NCI-H1105 treated with DMSO at 0.1 percent for 48 hours (cell line): ENCODE measurements at regions not wholly inside any gene's neighbourhood (a gene's known extent, or its start where the extent isn't known, plus 50 kb on each side); places are given as distances from the start of the nearest gene placed in this dataset.

ENCODE experiments used
- DNase-seq: peaks from one replicate; lab custom pipeline; 2025; lab: John Stamatoyannopoulos, UW

DNA sequence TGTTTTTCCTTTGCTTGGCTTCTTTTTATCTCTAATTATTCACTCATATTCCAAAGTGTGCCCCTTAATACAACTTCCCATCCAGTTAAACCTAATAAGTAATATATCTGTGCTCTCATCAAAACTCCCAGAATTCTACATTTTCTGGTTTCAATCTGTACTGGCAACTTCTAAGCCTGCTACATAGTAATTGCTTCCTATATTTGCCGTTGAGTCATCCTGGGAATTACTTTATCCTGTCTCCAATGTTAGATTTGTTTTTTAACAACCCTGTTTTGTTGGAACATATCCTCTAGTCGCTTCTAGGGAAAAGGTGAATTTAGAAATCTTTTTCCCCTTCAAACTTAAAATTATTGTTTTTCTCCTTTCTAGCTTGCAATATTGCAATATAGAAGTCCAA is 620.5 kb upstream of the PKN2 start:
- DNase-seq, result no peak

DNA sequence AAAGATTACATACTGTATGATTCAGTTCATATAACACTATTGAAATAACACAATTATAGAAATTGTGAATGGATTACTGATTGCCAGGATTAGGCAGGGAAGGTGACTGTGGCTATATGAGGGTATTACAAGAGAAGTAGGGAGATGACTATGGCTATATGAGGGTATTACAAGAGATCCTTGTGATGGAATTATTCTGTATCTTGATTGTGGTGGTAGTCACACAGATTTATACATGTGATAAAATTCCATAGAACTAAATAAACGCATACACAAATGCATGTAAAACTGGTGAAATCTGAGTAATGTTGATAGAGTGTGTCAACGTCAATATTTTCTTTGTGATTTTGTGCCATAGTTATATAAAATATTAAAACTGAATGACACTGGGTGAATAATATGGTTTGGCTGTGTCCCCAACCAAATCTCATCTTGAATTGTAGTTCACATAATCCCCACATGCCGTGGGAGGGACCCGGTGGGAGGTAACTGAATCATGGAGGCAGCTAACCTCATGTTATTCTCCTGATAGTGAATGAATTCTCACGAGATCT is 615.6 kb upstream of the PKN2 start:
- no peak for DNase-seq

DNA sequence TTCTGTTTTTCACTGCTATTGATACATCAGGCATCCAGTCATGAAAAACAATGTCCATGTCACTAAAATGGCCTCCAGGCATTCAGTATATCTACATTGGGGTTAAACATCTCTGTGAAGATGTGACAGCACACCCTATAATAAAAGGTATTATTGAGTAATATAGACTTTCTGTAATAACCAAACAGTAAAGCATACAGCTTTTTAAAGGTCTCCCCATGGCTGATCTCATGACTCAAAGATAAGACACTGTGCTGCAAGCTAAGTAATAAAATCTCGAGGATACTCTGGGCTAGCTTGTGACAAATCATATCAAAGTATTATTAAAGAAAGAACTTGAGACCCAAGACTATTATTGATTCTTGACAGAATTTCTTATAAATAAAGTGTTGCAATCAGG is 613.1 kb upstream of the PKN2 start:
- DNase-seq, result no peak

DNA sequence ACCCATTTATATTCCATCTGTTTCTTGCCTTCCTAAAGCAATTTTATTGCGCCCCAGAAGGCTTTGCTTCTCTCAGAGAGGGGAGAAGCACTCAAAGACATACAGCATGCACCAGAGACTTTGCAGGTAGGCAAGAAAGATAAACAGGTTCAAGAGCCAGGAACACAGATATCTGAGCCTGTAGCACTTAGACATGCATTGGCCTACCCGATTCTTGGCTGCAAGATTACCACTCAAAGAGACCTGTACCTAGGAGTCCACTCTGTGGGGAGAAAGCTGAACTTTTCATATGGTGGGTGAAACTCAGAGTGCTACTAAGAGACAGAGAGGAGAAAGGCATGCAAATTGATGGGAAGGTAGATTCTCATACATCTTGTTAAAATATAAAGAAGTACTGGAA is 609.4 kb upstream of the PKN2 start:
- no peak for DNase-seq

DNA sequence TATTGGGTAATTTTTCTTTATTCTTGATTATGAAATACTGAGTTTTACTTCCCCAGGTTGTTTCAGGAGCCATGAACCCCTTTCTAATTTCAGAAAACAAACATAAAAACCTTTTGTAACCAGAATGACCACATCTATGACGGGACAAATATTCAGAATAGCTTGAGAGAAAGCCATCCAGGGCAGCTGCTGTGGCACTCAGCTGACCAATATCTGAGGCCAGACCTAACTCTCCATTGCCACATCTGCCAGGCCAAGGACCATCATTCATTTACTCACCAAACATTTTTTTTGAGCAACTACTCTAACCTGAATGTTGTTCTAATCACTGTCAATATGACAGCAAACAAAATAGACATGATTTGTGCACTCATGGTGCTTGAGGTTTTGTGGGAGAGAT is 608.3 kb upstream of the PKN2 start:
- DNase-seq, result no peak

DNA sequence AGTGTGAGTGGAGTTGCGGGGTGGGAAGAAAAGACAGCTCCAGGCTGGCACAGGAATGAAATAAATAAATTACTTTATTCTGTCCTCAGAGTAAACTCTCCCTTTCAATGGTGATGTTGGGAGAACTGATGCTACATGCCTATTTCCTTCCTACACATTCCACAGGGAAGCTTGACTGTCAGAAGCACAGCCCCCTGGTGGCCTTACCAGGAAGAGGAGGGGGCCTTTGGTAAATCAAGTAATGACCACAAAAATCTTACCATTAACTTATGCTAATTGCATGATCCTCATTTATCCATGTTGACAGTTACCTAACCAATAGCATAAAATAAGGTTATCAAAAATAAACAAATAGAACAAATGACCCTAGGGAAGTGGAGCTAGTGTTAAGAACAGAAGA is 605.0 kb upstream of the PKN2 start:
- no peak for DNase-seq

DNA sequence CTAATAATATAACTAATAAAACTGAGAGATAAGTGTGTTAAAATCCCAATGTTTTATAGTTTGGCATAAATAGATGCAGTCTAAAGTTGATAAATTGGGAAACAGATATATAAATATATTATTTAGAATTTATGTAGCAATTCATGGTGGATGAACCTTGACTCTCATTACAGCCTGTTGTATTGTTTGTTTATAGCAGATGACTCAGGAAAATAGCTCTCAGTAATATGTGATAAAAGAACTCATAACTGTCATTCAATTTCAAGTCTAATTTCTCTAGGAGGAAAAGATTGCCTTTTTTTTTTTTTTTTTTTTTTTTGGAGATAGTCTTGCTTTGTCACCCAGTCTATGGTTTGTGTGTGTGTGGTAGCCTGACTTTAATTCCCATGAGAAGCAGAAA is 603.2 kb upstream of the PKN2 start:
- no peak for DNase-seq

DNA sequence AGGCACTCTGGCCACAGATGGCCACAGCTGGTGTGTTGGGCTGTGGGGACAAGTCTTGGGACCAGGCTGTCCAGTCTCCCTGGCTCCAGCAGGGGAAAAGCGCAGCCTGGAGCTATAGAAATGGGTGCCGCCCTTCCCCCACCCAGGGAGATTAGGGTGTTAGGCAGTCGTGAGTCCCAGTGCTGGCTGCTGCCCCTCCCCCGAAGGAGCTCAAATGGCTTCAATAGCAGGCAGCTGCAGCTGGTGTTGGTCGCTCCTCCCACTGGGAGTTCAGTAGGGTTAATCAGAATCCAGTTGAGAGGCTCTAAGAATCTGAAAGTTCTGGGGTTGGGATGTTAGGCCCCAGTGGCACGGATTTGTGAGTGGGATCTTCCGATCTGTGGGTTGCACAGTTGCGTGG is 595.6 kb upstream of the PKN2 start:
- no peak for DNase-seq

DNA sequence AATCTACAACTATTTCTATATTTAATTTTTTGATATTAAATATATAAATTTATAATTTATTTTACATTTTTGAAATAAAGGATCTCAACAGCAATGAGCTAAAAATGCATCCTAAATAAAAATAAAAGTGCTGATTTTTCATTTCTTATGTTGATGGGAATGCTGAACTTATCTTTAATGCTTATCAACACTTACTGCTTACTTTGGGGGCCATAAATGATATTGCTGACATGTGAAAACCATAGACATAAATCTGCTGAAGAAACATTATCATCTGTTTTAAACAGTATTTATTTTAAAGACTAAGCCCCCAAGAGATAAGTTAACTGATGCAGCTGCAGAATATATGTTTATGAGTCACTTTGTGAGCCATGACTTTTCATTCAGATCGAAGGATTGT is 594.1 kb upstream of the PKN2 start:
- DNase-seq, result no peak

DNA sequence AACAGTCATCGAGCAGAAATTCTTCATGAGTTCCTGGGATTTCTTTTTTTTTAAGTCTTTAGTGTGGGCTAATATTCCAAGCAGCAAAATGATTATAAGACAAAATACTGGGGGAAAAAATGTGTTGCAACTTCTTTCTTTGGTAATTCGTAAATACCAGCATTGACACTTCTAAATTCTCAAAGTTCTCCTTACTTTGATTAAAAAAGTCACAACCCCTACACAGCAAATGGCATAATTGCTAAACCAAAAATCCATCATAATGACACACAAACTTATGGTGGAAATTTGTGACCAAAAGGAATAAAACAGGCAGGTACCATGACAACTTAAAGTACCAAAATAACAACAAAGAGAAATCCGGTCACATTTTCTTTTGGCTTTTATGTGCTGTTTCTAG is 585.2 kb upstream of the PKN2 start:
- DNase-seq, result no peak

DNA sequence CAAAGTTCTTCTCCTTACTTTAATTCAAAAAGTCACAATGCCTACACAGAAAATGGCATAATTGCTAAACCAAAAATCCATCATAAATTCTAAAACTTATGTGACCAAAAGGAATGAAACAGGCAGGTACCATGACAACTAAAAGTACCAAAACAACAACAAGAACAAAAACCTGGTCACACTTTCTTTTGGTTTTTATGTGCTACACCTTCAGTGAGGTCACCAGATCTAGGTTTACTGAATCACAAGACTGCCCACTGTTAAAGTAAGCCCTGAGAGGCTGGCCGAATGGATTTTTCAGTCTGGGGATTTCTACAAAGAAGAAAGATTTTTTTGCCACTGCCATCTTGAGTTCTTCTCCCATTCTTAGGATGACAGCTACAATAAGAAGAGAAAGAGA is 583.0 kb upstream of the PKN2 start:
- DNase-seq, result no peak

DNA sequence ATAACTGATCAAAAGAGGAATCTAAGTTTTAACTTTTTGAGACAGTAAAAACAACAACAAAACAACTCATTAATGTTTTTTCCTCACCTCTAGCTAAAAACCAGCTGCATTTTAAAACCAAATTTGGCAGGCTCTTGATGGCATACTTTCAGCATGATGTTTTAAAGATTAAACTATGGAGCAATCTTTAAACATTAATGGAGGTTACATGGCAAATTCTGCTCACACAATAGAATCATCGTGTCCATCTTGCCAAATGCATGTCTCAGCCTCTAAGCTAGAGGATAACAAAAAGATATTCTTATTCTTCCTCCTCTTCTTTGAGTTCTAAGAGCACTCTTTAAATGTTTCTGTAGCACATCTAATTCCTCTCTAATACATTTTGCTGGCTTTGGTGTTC is 579.8 kb upstream of the PKN2 start:
- no peak for DNase-seq

DNA sequence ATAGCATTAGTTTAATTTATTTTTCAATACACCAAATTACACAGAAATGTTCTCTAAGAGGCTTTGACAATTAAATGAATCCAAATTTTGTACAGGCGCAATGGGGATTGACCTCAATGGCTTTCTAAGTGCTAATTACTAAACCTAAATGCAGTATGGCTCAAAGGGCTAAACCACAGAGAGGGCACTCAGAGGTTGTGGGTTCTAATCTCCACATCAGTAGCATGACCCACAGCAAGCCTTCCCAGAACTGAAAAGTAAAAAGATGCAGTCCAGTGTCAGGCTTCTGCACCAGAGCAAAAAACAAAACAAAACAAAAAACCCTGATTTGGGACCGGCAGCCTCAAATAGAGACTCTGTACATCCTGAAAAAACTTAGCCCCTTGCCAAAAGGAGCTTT is 579.2 kb upstream of the PKN2 start:
- no peak for DNase-seq

DNA sequence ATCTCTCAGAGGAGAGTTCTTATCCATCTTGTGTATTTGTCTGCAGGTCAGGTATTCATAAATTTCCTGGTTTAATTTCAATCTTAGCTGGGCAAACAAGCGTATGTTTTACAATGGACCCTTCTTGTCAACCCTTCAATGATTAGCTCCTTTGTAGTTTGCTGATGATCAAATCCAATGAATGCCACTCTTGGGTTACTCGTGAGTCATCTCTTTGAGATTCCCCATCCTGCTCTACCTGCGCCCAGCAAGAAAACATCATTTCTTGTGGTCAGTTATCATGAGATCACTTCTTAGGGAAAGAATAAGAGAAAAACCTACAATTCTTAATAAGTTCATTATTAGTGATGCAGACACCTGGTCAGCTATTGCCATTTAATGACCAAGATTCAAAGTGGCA is 572.3 kb upstream of the PKN2 start:
- DNase-seq, result no peak

DNA sequence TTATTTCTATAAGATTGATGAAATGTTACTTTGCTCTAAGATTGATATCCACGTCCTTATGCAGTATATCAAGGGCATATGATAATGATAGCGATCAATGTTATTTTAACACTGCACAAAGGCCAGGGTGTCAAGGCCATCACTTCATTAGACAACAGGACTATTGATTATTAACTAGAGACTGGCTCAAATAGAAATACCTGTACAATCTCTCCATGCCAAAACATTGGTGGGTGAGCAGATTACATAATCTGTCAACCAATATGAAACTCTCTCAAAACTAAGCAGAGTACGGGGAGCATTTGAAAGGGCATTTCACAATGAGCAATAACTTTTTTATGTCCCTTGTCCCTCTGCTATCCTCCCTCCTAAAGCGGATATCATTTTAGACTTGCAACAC is 566.5 kb upstream of the PKN2 start:
- DNase-seq, result no peak

DNA sequence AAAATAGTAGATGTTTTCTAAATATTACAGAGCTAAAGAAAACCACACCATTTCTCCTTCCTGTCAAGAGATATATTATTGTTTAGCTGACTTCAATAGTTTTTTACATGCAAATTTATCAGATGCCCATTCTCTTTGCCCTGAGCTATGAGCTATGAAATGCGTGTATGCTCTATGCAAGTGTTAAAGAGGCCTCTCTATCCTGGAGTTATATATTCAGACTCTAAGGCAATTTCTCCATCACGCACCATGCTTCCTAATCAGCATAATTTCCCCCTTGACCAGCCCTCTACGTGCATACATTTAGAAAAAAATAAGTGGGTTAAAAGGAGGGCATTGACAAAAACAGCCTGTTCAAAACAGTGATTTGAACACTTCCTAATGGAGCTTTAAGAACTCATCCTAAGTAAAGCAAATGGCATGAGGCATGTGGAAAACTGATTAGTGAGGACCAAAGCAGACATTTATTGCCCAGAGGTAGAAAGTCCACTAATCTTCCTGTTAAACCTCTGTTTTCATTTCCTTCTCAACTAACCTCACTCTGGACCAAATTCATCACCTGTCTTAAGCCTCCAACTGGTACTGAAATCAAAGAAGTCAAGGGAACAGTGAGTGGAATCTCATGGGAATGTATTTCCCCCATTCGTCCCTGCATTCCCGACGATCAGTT is 565.8 kb upstream of the PKN2 start:
- no peak for DNase-seq

DNA sequence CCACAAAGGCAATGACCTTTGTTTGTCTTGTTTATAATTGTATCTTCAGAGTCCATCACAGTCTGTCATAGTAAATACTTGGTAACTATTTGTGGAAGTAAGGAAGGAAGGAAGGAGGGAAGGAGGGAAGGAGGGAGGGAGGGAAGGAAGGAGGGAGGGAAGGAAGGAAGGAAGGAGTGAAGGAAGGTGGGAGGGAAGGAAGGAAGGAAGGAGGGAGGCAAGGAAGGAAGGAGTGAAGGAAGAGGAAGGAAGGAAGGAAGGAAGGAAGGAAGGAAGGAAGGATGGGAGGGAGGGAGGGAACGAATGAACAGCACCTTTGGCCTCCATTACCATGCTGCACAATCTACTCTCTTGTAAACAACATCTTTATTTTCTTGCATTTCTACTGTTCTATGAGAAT is 559.5 kb upstream of the PKN2 start:
- DNase-seq, result no peak

DNA sequence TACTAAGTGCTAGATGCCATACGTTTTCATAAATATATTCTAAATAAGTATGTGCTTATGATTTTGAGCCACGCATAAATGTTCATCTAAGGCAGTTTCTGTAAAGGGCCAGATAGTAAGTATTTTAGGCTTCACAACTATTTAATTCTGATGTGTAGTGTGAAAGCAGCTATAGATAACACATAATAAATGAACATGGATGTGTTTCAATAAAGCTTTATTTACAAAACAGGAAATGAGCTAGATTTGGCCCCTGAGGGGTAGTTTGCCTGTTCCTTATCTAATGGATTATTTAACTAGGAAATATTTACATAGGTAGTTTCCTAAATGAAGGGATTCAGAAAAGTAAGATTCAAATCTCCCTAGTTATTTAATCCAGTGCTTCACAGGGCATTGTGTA is 557.6 kb upstream of the PKN2 start:
- no peak for DNase-seq

DNA sequence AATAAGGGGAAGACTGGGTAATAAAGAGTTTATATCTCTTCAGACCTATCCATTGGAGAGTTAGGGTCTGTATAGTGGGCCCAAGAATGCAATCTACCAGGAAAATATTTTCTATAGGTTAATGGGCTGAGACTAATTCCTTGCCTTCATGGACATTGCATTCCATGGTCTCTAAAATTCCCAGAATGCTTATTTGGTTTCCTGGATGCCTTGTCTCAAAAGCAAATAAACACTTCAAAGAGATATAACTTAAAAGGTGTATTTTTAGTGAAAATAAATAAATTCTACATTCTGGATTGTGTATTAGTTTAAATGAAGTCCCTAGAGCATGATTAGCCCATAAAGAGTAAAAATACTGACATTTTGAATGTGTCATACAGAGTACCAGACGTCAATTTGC is 550.1 kb upstream of the PKN2 start:
- no peak for DNase-seq

DNA sequence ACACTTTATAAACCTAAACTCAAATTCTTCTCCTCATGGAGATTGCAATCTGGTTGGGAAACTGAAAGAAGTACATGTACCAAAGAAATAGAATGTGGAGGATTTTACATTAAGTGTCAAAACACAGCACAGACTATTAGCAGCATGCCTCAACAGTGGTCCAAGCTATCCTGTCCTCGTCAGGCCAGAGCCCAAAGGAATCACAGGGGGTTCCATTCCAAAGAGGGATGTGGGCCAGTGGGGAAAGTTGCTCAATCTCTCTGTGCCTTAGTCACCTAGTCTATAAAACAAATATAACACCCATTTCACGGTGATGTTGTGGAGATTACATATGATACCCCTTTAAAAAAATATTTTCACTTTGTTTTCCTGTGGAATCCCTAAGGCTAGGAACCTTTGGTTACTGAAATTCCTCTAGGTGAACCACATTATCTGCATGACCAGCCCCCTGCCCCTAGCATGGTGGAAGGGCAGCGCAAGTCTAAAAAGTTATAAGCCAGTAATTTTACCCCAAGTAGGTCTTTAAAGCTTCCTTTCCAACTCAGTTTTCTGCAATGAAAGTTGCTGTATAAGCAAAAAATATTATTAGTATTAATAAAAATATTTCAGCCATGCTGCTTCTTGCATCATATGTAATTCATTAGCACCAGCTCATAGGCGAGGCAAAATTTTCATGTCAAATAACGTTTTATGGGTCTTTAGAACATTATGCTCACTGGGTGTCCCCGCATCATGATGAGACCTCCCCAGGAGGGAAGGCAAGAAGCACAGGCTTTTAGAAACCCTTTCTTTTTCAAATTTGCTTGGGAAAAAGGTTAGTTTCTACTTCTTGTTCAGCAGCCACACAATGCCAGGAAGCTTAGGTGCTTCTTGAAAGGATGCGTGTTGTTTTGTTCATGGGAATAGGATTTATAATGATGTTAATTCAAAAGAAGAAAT is 548.8 kb upstream of the PKN2 start:
- no peak for DNase-seq

DNA sequence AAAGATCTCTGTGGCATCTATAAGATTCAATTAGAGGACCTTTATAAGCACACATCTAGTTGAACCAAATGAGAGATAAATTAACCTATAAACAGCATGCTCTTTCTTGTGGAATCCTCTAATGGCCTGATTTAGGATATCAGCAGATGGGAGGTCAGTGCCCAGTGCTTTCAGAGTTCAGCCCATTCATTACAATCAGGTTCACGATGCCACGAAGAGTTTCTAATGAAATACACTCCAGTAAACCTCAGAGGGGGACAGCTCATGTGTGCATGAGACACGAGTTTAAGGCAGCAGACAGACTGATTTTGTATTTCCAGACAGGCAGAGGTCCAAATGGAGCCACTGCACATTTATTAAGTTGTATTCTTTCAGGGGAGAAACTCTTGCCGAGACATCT is 544.4 kb upstream of the PKN2 start:
- no peak for DNase-seq

DNA sequence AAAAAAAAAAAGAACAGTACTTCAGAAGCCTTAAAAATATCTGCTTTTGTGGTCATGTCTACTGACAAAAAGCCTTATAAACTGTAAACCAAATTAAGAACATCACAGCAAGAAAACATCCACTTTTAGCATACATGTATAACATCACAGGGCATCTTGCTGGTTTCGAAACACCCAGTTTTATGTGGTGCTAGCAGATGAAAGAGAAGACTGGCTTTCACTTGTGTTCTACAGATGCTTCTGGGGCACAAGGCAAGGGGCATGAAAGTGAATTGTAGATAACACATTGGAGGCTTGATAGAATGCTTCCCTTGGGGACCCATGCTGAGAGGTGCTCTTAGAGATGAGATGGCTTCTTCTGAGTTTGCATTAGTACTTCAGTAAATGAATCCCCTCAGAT is 543.7 kb upstream of the PKN2 start:
- DNase-seq, result no peak

DNA sequence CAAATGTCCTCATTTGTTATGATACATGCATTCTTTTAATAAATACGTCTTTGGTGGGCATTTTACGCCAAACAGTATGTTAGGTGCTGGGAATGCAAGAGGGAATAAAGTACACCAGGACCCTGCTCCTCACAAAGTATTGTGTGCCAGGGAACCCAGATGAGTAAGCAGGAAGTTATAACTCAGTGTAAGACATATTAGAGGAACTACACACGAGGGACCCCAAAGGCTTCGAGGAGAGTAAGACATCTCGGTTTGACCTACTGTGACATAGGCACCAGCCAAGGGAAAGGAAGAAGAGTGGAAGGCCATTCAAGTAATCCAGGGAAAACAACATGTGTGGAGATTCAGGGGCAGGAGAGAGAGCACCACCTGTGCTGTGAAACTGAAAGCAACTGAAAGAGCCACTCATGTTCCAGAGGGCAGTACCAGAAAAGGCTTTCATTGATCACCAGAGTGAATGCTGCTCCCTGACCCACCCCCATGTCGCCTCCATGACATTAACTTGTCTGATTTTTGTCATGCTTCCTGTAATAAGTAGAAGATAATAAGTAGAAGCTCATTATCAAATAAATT is 542.5 kb upstream of the PKN2 start:
- DNase-seq, result no peak
